Endothelial cell of umbilical vein (primary cell): ENCODE measurements at regions not wholly inside any gene's neighbourhood (a gene's known extent, or its start where the extent isn't known, plus 50 kb on each side); places are given as distances from the start of the nearest gene placed in this dataset.

Experiments
- BruUV-seq: library from RNA; stranded (reverse); fragments of 400-500 nt; replicated peaks from 2 replicates; lab custom pipeline; 2021; lab: Mats Ljungman, UMichigan
- CTCF ChIA-PET: fragments of 300-600, 350-600 bp; sonication (Branson Sonifier 250); formaldehyde crosslinking; loops from one replicate; lab custom pipeline; 2021; ENCODE audit warnings: antibody characterized with exemption, inconsistent platforms; lab: Charles Lee
- POLR2A ChIA-PET: fragments of 300-600, 350-600 bp; sonication (Branson Sonifier 250); formaldehyde crosslinking; loops from one replicate; lab custom pipeline; 2021; ENCODE audit warnings: antibody characterized with exemption, inconsistent platforms; lab: Charles Lee
- DNase-seq: peaks from one replicate; pipeline ENCODE4 v3.0.0-alpha.2; 2011; ENCODE audit warnings: low read depth, low spot score
- FAIRE-seq: peaks from 2 replicates; lab custom pipeline; 2011; peaks lifted over from hg19 to GRCh38; lab: Jason Lieb, UNC
- H2AFZ ChIP-seq: 2 replicates; pipeline ENCODE4 v1.6.0; 2012; ENCODE audit warnings: low read depth, low read length, control low read depth, inconsistent platforms
- H3K27ac ChIP-seq: 2 replicates; pipeline ENCODE4 v1.5.1; 2011; ENCODE audit warnings: low read depth, mild to moderate bottlenecking, control low read depth, low read length, moderate library complexity; ENCODE audit not compliant: insufficient read depth
- H3K27me3 ChIP-seq, 2 experiments: 2 replicates each; pipeline versions ENCODE4 v1.6.0 to v1.6.1; 2011; ENCODE audit warnings: low read length in 2 of 2, mixed read lengths in 1 of 2; ENCODE audit not compliant: control insufficient read depth in 2 of 2, insufficient read depth in 2 of 2
- H3K36me3 ChIP-seq, 2 experiments: 2 replicates in 1 of 2; 3 replicates in 1 of 2; pipeline ENCODE4 v1.5.1; 2011; ENCODE audit warnings: low read length in 2 of 2, mild to moderate bottlenecking in 1 of 2, moderate library complexity in 1 of 2; ENCODE audit not compliant: control insufficient read depth in 2 of 2, insufficient read depth in 2 of 2; ENCODE audit errors: extremely low read depth in 1 of 2
- H3K4me1 ChIP-seq: 3 replicates; pipeline ENCODE4 v1.5.1; 2011; ENCODE audit warnings: mild to moderate bottlenecking, low read length; ENCODE audit not compliant: control insufficient read depth, insufficient read depth; ENCODE audit errors: extremely low read depth
- H3K4me2 ChIP-seq: 2 replicates; pipeline ENCODE4 v1.6.1; 2011; ENCODE audit warnings: low read length, control low read depth, mixed read lengths; ENCODE audit not compliant: insufficient read depth
- H3K4me3 ChIP-seq, 3 experiments: fragments of 200-600 bp in 1 of 3; sonication (generic), shearing (Covaris generic) in 1 of 3; replicated peaks in 1 of 3; 2 replicates each; pipeline ENCODE4 v1.5.1; 2011 to 2016; ENCODE audit warnings: control low read depth in 3 of 3, low read length in 3 of 3, mild to moderate bottlenecking in 2 of 3, inconsistent platforms in 1 of 3, low read depth in 1 of 3, moderate library complexity in 1 of 3; ENCODE audit not compliant: insufficient read depth in 1 of 3
- H3K79me2 ChIP-seq: 2 replicates; pipeline ENCODE4 v1.6.0; 2012; ENCODE audit warnings: low read length, inconsistent platforms; ENCODE audit not compliant: control insufficient read depth, insufficient read depth
- H3K9ac ChIP-seq: replicated peaks from 2 replicates; pipeline ENCODE3; 2011; ENCODE audit warnings: low read length, control low read depth; ENCODE audit not compliant: insufficient read depth; ENCODE audit errors: extremely low read depth
- H3K9me1 ChIP-seq: replicated peaks from 3 replicates; pipeline ENCODE4 v1.6.0; 2011; ENCODE audit warnings: mild to moderate bottlenecking, low read length; ENCODE audit not compliant: control insufficient read depth, insufficient read depth; ENCODE audit errors: extremely low read depth
- H3K9me3 ChIP-seq: replicated peaks from 2 replicates; pipeline ENCODE4 v1.5.1; 2012; ENCODE audit warnings: low read length, inconsistent platforms; ENCODE audit not compliant: control insufficient read depth, insufficient read depth
- H4K20me1 ChIP-seq: replicated peaks from 2 replicates; pipeline ENCODE3; 2011; ENCODE audit warnings: mild to moderate bottlenecking, low read length; ENCODE audit not compliant: control insufficient read depth, insufficient read depth; ENCODE audit errors: extremely low read depth
- CTCF ChIP-seq, 2 donors: IDR thresholded peaks; 1 replicate in 1 of 2; 2 replicates in 1 of 2; pipeline ENCODE4 v1.5.1; 2011; ENCODE audit warnings: low read length in 2 of 2, mild to moderate bottlenecking in 2 of 2, moderate library complexity in 2 of 2, control low read depth in 1 of 2, inconsistent platforms in 1 of 2, low read depth in 1 of 2; ENCODE audit not compliant: insufficient read depth in 1 of 2; ENCODE audit errors: extremely low read depth in 1 of 2
- EZH2 ChIP-seq: IDR thresholded peaks from 2 replicates; pipeline ENCODE4 v1.6.1; 2012; ENCODE audit warnings: borderline replicate concordance, low read depth, mild to moderate bottlenecking, moderate library complexity, low read length, inconsistent platforms; ENCODE audit not compliant: severe bottlenecking
- FOS ChIP-seq: IDR thresholded peaks from 2 replicates; pipeline ENCODE4 v1.6.1; 2011; ENCODE audit warnings: mild to moderate bottlenecking, low read length, moderate library complexity, borderline replicate concordance; ENCODE audit not compliant: insufficient read depth
- GATA2 ChIP-seq: IDR thresholded peaks from 2 replicates; pipeline ENCODE4 v1.7.0; 2011; ENCODE audit warnings: low read depth, mild to moderate bottlenecking, moderate library complexity, mixed read lengths, low read length; ENCODE audit not compliant: insufficient read length, insufficient read depth
- JUN ChIP-seq: IDR thresholded peaks from 2 replicates; pipeline ENCODE4 v1.6.1; 2011; ENCODE audit warnings: borderline replicate concordance, low read depth; ENCODE audit not compliant: insufficient read length, insufficient read depth
- MAX ChIP-seq: IDR thresholded peaks from 2 replicates; pipeline ENCODE4 v1.6.1; 2011; ENCODE audit not compliant: insufficient read depth, insufficient read length
- MYC ChIP-seq: IDR thresholded peaks from one replicate; pipeline ENCODE4 v1.6.1; 2011; ENCODE audit warnings: mild to moderate bottlenecking, low read depth, low read length
- POLR2A ChIP-seq: IDR thresholded peaks from 2 replicates; pipeline ENCODE4 v1.6.1; 2012; ENCODE audit warnings: low read depth, mild to moderate bottlenecking, control low read depth, low read length
- POLR2AphosphoS5 ChIP-seq: IDR thresholded peaks from 2 replicates; pipeline ENCODE4 v1.6.1; 2012; ENCODE audit warnings: low read depth, mild to moderate bottlenecking, control low read depth, low read length, moderate library complexity; ENCODE audit not compliant: insufficient read depth
- dilution Hi-C: fragments of 300-500 bp; cut with MboI; formaldehyde crosslinking; loops from one replicate; pipeline ENCODE4 v1.15.0; 2019; ENCODE audit warnings: low sequenced_read_pairs; ENCODE audit not compliant: extremely low pct_ligation_motif_present
- intact Hi-C: fragments of 100-400 bp; cut with micrococcal nuclease; formaldehyde crosslinking; loops from one replicate; pipeline ENCODE4 v1.10.0; 2022

- FAIRE-seq = no peak
- no peaks in the 10 kb centered on the region for H3K9me1 ChIP-seq
- H3K36me3 ChIP-seq = no peaks in the 10 kb centered on the region
- H3K9ac ChIP-seq = no peak overlapping the region
- no peaks in the 10 kb centered on the region for H3K27me3 ChIP-seq
- H3K27ac ChIP-seq = no peak overlapping the region
- ChIA-PET CTCF (interaction anchor here (0.8 kb wide), 1 partner anchor 44 kb away, joined by 3 read pairs; no protein-coding TSS in a partner anchor), POLR2A (no interaction called here)
- peaks cover 5% of the 10 kb centered on the region for H3K4me1 ChIP-seq
- no TSS peak for BruUV-seq
- H3K4me3 ChIP-seq = no peak overlapping the region
- no peak overlapping the region for H3K4me2 ChIP-seq
- no peaks in the 10 kb centered on the region for H3K79me2 ChIP-seq
- intact Hi-C loops = no loop called here
- H3K9me3 ChIP-seq = no peaks in the 10 kb centered on the region
- dilution Hi-C loops = no loop called here
- no peak for TF ChIP-seq FOS
- TF ChIP-seq CTCF (IDR thresholded peaks at IDR 0.05; ENCODE audit: extremely low read depth in 1 of 2, insufficient read depth in 1 of 2, low read depth in 1 of 2, low read length in 2 of 2) = no peak
- TF ChIP-seq MYC = no peak
- TF ChIP-seq GATA2 = no peak
- no peak for TF ChIP-seq EZH2
- TF ChIP-seq POLR2A = no peak
- TF ChIP-seq MAX = no peak
- no peak for TF ChIP-seq JUN
- TF ChIP-seq POLR2AphosphoS5 = no peak
- H4K20me1 ChIP-seq = no peaks in the 10 kb centered on the region
- DNase-seq = no peak
- no peak overlapping the region for H2AFZ ChIP-seq
These were observed 239.3 kb upstream of the C2CD4B start for GRCh38 chr15:62404194-62404985.
